HG03457 (cell line): ENCODE measurements at regions not wholly inside any gene's neighbourhood (a gene's known extent, or its start where the extent isn't known, plus 50 kb on each side); places are given as distances from the start of the nearest gene placed in this dataset.

Source experiments
- ATAC-seq: cut with Tn5 transposase; IDR thresholded peaks from one replicate; pipeline ENCODE4 v1.9.1; 2021; ENCODE audit warnings: moderate number of reproducible peaks; ENCODE audit not compliant: unreplicated experiment

DNA sequence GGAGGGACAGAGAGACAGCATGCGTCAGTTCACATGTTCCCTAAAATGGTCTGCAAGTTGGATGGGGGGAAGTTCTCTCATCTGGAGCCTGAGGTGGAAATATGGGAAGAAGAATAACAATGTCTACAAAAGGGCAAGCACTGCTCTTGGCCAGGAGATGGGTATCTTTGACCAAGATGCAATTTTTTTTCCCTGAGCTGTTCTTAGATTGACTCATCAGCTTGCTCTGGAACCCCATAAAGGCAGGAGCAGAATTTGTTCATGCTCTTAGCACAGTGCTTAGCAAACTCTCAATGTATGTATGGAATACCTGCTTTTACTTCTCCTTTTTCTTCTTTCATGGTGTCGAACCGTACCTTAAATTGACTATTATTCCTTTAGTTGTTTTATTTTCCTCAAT lies 90.5 kb upstream of the ZNF827 start:
- ATAC-seq: no peak

- no peak for ATAC-seq
Observed at GRCh38 chr4:146027761-146028160, 89.1 kb upstream of the ZNF827 start.

GRCh38 chr4:146023334-146023967 lies 84.8 kb upstream of the ZNF827 start:
- ATAC-seq: peak; percentile 96

- no peak for ATAC-seq
Observed at GRCh38 chr4:146022541-146022940, 83.9 kb upstream of the ZNF827 start.

- ATAC-seq: no peak
Observed at GRCh38 chr4:146018247-146018646, 79.6 kb upstream of the ZNF827 start.

DNA sequence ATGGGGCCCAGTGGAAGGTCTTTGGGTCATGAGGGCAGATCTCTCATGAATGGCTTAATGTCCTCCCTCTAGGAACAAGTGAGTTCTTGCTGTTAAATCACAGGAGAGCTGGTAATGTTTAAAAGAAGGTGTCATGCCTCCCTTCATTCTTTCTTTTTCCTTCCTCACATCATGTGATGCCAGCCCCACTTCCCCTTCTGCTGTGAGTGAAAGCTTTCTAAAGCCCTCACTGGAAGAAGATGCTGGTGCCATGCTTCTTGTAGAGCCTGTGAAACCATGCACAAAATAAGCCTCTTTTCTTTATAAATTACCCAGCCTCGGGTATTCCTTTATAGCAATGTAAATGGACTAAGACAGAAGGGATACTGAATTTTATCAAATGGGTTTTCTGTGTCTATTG lies 66.1 kb upstream of the ZNF827 start:
- ATAC-seq: no peak

- ATAC-seq: no peak
Observed at GRCh38 chr4:145988628-145989027, 50.0 kb upstream of the ZNF827 start.
